CD4-positive, alpha-beta T cell treated with Interleukin-2 at 100 ng/mL for 4 hours (primary cell): ENCODE measurements at regions not wholly inside any gene's neighbourhood (a gene's known extent, or its start where the extent isn't known, plus 50 kb on each side); places are given as distances from the start of the nearest gene placed in this dataset.

ENCODE experiments used
- DNase-seq: peaks from one replicate; pipeline ENCODE4 v3.0.0-alpha.2; 2020; ENCODE audit warnings: low spot score

DNA sequence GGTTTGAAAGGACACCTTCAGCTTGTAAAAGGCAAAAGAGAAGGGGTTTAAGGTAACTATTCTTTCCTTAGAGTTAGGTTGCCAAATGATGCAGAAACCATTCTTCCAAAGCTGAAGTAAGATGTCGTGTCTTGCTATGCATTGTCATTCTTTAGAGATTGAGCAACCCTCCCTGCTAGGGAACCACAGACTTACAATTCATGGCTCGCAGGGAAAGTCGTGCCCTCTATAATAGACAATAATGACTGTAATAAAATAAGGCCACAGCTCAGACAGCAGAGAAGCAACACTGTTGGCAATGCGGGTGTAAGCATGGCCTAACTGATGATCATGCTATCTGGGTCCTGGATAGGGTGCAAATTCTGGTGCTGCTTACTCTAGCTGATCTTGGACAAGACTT lies 129.6 kb upstream of the CDH13 start:
- no peak for DNase-seq

DNA sequence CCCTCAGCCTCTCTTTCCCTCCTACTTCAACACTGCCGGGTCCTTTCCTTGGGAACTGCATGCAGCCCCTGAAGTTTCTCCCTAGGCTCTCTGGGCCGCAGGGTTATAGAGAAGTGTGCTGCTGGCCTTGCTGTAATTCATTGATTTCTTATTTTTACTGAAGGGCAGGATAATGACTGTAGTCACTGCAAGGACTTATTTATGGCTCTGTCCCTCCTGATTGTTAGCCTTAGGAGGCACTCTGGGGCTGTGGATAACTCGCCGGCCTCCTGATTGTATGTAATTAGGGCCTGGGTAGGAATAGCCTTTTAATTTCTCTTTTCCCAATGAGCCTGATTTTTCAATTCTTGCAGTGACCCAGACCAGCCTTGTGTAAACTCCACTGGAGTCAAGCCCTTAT lies 138.3 kb upstream of the CDH13 start:
- no peak for DNase-seq

- DNase-seq: no peak
These were observed 145.3 kb upstream of the CDH13 start for GRCh38 chr16:82481455-82481854.

DNA sequence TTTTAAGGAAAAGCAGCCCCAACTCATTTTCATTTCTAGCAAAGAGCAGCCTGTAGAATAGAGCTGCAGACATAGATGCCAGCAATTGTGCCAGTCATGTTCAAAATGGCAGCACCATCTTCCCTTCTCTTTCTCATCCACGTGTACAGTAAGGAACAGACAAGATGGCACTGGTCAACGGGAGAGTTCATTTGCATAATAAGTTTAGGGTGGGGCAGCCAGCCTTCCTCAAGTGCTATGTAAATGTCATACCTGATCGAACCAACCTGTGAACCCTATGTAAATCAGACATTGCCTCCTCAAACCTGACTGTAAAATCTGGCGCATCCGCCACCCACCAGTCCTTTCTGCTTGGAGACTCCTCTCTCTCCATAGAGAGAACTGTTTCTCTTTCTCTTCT lies 150.0 kb upstream of the CDH13 start:
- DNase-seq: no peak

GRCh38 chr16:82470620-82471152 lies 156.1 kb upstream of the CDH13 start:
- DNase-seq: no peak

GRCh38 chr16:82470016-82470415 lies 156.8 kb upstream of the CDH13 start:
- no peak for DNase-seq

DNA sequence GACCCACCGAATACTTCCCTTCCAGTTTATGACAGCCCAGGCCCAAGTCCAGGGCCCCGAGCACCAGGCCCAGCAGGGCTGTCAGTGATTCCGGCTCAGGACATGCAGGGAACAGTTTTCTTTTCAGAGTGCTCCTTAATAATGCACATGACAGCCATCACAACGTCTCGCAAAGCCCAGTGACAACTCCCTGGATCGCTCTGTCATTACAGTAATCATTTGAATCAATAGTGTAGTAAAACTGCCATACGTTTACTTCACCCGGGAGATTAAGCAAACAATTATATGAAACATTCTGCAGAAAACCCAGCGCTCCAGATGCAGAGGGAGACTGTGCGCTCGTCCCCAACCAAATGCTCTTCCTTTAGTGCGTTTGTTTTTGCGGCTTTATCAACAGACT lies 162.6 kb upstream of the CDH13 start:
- no peak for DNase-seq

DNA sequence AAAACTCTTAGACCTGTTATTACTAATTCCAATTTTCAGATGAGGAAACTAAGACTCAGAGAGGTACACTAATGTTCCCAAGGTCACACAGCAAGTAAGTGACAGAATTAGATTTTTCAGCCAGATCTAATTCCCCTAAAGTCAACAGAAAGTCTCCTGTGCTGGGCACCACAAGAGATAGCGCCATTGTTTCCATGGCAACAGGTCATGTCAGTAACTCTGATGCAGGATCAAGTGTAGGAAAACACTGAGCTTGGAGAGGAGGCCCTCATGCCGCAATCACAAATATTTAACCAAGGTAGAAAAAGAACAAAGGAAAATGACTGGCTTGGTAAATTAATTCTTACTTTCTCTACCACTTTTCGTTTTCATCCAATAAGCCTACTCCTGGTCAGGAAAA lies 166.0 kb upstream of the CDH13 start:
- no peak for DNase-seq

DNA sequence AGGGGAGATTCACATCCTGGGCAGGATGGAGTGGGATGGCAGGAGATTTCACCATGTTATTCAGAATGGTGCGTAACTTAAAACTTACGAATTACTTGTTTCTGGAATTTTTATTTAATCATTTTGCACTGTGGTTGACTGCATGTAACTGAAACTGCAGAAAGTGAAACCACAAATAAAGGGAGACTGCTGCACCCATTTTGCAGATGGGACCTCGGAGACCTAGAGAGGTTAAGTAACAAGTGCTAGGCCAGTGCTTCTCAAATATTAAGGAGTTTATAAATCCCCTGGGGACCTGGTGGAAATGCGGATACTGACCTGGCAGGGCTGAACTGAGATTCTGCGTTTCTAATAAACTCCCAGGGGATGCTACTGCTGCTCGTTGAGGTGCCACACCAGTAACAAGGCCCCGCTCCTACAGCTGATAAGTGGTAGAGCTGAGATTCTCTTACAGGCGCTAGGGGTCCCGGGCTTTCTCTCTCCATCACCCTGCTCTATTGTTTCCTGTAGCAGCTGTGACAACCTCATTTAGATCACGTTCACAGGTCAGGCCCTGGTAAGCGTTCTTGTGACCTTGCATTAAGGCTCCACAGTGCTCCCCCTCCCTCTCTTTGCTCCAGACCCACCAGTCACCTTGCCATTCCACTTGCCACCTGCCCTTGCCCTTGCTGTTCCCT lies 167.1 kb upstream of the CDH13 start:
- no peak for DNase-seq

DNA sequence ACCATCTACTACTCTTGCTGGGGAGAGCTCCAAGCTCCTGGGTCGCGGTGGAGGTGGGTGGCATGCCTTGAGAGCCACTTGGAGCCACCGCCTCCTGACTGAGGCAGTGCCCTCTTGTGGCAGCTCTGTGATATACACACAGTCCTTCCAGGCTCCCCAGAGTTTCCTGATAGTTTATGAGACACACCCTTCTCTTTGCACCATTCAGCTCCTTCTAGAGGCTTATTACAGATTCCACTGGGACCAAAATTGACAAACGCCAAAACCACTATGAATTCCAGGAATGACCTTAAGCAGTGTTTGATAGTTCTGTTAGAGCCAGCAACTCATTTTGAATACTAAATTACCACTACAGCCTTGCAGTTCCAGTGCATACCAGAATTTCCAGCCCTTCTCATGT lies 170.1 kb upstream of the CDH13 start:
- DNase-seq: peak; percentile 32

- DNase-seq: no peak
These were observed 172.2 kb upstream of the CDH13 start for GRCh38 chr16:82454566-82454965.

GRCh38 chr16:82454152-82454551 lies 172.6 kb upstream of the CDH13 start:
- DNase-seq: no peak

DNA sequence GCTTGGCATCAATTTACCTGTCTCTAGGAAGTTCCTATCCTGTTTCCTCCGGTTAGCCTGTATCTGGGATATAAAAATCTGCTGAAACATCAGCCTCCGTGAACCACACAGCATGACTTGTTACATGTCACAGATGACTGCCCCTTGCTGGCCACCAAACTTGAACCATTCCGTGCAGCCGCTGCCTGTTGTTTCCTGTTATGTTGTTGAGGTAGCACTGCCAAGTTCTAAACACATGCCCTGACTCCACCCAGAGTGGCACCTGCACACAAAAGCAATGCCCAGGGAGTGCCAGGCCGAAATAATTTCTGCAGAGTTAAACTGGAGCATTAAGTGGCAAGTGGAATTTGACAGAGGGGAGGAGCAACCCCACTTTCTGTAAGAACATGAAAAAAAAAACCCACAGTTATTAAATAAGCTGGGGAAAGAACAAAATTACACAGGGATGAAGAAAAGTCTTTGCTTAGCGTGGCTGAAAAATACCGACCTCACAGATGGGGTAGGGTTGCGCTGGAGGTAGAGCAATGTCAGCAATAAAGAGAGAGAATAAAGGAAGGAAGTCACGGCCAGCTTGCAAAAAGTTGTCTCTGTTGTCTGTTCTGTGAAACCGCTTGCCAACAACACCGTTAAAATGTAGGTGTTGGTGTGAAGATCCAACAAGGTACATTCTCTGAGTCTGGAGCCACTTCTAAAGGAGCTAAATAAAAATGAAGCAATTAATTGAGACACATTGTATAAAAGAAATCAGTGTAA lies 174.6 kb upstream of the CDH13 start:
- no peak for DNase-seq

- no peak for DNase-seq
These were observed 175.3 kb upstream of the CDH13 start for GRCh38 chr16:82451449-82451848.

GRCh38 chr16:82440336-82440735 lies 186.4 kb upstream of the CDH13 start:
- DNase-seq: no peak

DNA sequence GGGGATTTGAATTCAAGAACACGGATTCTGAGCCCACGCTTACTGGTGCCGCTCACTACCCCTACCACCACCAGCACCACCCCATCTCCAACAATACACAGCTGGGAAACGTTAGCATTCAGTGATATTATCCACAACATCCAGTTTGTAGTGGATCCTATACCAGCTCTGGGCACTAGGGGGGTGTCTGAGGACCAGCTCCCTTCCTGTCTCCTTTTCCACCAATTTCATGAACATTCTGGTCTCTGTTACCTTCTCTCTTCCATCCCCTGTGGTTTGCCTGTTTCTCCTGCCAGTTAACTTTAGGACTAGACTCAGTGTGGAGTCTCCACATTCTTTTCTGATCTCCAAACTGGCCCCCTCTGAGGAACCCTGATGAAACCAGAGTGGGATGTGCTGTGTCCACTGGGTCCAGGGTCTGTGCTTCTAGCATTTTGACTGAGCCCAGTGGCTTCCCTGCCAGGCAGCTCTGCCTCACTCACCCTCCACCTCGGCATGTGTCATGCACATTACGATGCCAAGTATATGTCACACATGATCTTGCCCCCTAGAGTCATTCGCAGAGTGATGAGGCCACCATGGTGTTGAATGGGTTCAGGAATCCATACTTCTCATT lies 187.0 kb upstream of the CDH13 start:
- DNase-seq: no peak

GRCh38 chr16:82433042-82433441 lies 193.7 kb upstream of the CDH13 start:
- DNase-seq: no peak

DNA sequence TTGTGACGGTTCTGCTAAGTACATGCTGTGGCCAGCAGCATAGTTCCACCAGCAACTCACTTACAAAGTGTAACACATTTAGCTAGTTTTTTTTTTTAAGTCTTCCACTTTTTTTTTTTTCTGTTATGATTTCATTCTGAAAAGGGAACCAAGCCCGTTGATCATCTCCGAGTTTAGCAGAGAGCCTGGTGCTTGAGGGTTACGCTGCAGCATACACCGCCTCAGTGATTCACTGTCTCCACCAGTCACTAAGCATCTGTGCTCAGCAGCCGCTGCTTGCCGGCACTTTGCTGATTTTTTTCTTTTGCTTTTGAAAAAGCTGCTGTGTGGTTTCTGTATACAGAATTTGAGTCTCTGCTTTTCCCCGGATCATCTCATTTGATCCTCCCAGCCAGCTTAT lies 194.5 kb upstream of the CDH13 start:
- peak; percentile 21 for DNase-seq

- DNase-seq: no peak
These were observed 201.1 kb upstream of the CDH13 start for GRCh38 chr16:82425661-82426060.

DNA sequence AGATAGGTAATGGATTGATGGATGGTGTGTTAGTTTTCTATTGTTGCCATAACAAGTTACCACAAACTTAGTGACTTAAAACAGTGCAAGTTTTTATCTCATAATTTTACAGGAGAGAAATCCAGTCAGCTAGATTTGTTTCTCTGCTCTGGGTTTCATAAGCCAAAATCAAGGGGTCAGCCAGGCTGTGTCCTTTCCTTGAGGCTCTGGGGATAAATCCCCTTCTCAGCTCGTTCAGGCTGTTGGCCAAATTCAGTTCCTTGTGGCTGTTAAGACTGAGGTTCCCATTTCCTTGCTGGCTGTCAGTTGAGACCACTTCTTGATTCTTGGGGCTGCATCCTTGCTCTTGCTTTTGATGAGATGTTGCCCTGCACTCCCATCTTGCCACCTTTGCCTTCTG lies 204.9 kb upstream of the CDH13 start:
- DNase-seq: no peak

DNA sequence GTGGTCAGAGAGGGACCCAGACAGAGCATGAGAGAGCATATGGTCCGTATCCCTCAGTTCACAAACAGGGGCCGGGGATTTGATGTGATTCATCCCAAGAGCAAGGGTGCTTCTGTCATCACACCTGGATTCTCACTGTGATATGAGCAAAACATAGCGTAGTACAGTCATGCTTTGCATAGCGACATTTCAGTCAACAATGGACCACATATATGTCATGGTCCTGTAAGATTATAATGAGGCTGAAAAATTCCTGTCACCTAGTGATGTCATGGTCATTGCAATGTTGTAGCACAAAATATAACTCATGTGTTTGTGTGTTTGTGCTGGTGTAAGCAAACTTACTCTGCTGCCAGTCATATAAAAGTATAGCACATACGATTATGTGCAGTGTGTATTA lies 207.4 kb upstream of the CDH13 start:
- DNase-seq: no peak

GRCh38 chr16:82414476-82414875 lies 212.3 kb upstream of the CDH13 start:
- DNase-seq: no peak

- DNase-seq: no peak
These were observed 214.0 kb upstream of the CDH13 start for GRCh38 chr16:82412770-82413169.
